NCI-H1436 (cell line): ENCODE measurements at regions not wholly inside any gene's neighbourhood (a gene's known extent, or its start where the extent isn't known, plus 50 kb on each side); places are given as distances from the start of the nearest gene placed in this dataset.
"Not testable (repeated sequence)": the region's sequence is repeated elsewhere in the genome, so short reads cannot be mapped to it uniquely, and the experiment has no call there.

Experiments
- DNase-seq: peaks from one replicate; lab custom pipeline; 2025; lab: John Stamatoyannopoulos, UW

DNA sequence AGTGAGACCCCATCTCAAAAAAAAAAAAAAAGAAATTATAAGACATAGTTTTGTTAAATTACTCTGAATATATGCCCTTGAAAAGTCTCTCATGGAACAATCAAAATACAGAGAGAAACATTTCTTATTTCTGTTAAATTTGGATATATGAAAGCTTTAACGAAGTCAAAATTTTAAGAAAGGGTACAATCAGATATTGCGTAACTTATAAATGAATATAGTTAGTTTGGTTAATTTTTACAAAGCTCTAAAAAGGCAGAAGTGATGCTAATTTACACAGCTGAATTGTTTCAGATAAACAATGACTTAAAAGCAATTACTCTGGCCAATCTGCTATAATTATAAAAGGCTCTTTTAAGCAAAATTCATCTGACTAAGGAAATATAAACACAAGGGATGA is 611.6 kb upstream of the CCDC179 start:
- no peak for DNase-seq

DNA sequence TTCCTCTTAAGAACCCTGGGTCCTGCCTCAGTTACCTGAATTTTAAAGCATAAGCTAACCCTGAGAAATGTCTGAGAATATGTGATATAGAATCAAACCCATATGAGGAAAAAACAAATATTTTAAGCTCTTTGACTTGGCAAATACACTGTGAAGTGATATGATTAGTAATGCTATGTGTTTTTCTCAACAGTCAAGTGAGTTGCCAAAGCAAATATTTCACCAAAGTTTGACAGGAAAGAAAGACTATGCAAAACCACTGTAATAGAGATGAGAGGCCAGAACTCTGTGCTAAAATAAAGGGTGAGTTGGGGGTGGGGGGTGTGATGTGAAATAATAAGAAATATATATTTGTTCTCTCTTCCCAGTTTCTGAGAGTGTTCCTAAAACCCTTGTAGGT is 613.5 kb upstream of the CCDC179 start:
- DNase-seq = no peak

DNA sequence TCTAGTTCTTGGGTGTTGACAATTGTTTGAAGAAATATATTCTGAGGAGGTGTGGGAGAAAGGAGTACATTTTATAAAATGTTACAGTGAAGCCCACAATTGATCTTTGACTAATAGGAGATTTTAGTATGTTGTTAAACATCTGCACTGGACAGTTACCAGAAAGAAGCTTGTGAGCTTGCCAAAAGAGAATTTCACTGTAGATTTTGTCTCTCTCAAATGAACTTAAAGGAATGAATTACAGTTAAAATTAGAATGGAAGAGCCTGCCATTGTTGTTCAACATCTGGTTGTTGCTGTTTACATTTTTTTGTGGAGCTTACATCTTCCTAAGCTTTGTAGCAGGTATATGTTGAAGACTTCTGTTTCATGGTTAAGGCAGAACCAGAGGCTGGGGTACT is 620.5 kb upstream of the CCDC179 start:
- no peak for DNase-seq

GRCh38 chr11:23484146-23484545 is 623.9 kb upstream of the CCDC179 start:
- not testable (repeated sequence) for DNase-seq

DNA sequence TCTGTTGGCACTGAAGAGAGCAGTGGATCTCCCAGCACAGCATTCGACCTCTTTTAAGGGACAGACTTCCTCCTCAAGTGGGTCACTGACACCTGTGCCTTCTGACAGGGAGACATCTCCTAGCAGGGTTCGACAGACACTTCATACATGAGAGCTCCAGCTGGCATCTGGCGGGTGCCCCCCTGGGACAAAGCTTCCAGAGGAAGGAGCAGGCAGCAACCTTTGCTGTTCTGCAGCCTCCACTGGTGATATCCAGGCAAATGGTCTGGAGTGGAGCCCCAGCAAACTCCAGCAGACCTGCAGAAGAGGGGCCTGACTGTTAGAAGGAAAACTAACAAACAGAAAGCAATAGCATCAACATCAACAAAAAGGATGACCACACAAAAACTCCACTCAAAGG is 624.3 kb upstream of the CCDC179 start:
- not testable (repeated sequence) for DNase-seq

- DNase-seq = no peak
These were observed 630.4 kb upstream of the CCDC179 start for GRCh38 chr11:23490557-23491235.

DNA sequence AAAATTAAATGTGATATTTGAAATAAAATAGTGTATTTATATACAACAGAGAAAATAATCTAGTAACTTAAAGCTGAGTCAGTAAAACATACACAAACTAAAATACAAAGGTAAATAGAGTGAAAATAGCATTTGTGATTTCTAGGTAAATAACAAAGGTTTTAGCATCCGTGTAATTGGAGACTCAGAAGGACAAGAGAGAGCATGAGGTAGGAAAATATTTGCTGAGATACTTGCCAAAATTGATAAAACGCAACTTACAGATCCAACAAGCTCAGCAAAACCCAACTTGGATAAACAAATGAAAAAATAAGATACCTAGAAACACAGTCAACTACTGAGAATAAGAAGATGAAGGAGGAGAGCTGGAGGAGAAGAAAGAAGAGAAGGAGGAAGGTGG is 634.7 kb upstream of the CCDC179 start:
- DNase-seq = no peak

DNA sequence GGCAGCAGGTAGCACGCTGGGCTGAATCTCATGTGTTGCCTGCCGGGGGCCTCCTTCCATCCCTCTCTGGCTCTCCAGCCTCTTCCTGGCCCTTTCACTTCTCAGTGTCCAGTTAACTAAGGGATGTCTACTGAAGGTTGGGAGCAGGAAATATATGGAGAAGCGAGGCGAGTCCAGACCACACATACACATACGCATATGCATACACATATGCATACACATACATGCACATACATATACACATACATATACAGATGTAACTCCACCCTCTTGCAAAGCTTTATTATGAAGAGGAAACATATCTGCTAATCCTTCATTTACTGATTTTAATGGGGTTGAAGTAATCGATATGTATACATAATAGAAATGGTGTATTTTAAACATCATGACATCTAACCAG is 636.1 kb upstream of the CCDC179 start:
- DNase-seq = no peak

GRCh38 chr11:23497040-23497439 is 636.8 kb upstream of the CCDC179 start:
- no peak for DNase-seq

DNA sequence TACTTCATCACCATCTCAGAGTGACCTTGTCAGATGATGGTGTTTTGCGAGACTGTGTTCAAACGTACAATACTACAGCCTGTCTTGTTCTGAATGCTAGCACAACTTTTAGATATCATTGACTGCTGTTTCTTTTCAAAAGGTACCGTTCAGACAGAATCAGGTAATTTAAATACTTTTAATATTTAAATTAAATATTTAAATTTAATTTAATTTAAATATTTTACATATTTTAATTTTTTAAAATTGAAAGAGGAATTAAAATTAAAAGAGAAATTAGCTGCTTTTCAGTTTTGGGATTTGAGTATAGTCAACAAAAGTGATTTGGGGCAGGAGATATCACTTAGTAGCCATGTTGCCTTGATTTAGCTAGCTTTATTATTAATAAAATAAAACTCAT is 642.1 kb upstream of the CCDC179 start:
- DNase-seq = no peak

DNA sequence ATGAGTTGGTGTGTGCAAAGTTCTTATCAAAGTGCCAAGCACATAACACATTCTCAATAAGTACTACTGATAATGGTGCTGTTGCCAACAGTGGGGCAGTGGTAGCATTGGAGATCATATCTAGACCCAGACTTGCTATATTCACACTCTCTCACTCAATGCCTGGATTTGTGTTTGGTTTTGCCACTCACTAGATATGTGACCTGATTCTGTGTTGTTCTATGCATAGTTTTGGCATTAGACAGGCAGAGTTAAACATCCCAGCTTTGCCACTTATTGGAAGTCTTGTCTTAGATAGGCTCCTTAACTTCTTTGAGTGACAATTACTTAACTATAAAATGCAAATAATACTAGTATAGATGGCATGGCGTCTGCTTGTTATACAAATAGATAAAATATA is 642.6 kb upstream of the CCDC179 start:
- no peak for DNase-seq

DNA sequence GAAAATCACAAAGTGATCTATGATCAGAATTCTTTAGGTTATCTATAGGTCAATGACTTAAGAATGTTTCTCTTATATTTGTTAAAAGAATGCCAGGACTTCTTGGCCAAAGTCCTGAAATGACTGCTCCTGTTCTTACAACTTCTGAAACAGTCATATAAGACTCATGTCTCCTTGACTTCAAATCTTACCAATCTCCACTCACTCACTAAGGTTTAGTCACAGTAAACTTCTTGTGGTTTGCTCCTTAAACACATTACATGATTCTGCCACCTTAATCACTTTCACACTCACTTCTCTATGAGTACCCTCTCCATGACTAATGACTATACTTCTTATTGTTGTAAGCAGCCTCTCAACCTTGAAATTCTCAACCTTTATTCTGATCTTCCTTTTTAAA is 648.7 kb upstream of the CCDC179 start:
- DNase-seq = no peak

DNA sequence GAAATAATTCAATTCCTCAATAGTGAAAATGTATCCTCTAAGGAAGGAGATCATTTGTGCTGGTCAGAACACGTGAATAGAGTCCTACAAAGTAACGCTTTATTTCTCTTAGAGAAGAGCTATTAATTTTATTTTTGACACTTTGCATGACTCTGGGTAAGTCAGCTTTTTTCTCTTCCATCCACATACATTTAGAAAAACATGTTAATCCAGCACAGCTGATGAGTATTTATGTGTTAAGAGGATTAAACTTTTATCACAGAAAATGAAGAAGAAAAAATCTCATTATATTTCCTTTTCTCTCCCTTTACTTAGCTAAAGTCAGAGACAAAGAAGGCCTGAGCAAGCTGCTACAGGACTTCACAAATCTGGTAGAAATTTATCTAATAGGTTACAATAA is 649.5 kb upstream of the CCDC179 start:
- DNase-seq = no peak

DNA sequence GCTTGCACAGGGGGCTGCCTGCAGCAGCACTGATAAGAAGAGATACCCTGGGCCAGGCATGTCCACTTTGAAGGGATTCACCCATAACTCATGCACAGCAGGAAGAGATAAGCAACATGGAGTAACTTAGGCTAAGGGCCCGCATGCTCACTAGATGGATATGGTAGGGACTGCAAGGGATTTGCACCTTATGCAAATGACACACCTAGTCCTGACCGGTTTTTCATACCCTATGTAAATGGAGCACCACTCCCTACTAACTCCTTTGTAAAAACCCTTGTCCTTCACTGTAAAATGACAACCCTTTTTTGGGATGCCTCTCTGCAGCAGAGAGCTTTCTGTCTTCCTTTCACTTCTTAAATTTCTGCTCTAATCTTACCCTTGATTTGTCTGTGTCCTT is 658.9 kb upstream of the CCDC179 start:
- no peak for DNase-seq

DNA sequence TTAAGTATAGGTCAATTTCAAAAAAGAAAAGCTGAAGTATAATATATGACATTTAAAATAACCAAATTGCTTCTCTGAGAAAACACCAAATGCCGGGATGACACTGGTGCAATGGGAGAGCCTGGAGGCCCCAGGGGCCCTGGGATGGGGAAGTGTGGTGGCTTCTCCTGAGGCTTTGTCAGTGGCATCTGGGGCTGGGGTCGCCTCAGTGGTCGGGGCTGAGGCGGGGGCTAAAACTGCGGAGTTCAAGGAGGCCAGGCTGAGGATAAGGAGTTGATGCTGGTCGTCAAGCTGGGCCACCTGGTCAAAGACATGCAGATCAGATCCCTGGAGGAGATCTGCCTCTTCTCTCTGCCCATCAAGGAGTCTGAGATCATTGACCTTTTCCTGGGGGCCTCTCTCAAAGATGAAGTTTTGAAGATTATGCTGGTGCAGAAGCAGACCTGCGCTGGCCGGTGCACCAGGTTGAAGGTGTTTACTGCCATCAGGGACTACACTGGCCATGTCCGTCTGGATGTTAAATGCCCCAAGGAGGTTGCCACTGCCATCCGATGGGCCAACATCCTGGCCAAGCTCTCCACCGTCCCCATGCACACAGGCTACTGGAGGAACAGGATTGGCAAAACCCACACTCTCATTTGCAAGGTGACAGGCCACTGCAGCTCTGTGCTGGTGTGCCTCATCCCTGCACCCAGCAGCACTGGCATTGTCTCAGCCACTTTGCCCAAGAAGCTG is 660.1 kb upstream of the CCDC179 start:
- no peak for DNase-seq

DNA sequence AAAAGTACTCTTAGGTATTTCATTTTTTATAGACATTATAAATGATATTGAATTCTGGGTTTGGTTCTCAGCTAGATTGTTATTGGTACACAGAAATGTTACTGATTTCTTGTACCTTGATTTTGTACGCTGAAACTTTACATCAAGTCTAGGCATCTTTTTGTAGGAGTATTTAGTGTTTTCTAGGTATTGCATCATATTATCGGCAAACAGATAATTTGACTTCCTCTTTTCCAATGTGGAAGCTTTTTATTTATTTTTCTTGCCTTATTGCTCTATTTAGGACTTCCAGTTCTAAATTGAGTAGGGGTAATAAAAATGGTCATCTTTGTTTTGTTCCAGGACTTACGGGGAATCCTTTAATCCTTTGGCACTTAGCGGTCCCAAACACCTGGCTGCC is 676.6 kb upstream of the CCDC179 start:
- no peak for DNase-seq

- DNase-seq = no peak
These were observed 679.3 kb upstream of the CCDC179 start for GRCh38 chr11:23539556-23539955.

DNA sequence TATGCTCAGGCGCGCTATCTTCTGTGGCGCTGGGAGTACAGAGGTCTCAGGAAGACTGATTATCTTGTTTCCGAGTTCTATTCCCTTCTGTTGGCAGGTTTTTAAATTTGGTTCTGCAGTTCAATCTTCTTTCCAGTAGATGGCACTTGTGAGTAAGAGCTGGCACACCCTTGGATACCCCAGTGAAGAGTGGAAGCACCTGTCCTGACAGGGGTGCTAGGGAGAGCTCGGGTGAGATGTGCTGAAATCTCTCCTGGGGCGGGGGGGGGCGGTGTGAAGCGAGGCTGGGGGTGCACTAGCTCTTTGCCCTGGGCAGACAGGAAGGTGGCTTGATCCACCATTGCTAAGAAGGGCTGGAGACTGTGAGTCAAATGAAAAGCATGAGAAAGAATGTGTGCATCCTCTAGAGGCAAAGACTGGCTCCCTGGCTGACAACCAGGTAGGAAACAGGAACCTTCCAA is 679.9 kb upstream of the CCDC179 start:
- DNase-seq = no peak

DNA sequence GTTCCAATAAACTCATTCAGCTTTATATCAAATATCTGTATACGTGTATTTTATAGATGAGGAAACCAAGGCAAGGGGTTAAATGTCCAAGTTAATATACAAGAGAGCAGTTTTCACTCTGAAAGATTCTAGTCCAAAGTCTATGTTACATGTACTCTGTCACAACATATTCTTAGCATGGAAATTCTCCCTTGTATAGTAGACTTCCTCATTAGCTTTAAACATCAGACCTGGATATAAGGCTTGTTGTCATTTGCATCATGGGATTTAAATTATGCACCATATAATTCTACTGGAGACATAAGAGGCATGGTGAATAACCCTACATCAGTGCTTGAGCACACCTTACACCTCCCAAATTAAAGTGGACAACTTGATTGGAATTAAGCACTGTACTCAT is 681.9 kb upstream of the CCDC179 start:
- no peak for DNase-seq

DNA sequence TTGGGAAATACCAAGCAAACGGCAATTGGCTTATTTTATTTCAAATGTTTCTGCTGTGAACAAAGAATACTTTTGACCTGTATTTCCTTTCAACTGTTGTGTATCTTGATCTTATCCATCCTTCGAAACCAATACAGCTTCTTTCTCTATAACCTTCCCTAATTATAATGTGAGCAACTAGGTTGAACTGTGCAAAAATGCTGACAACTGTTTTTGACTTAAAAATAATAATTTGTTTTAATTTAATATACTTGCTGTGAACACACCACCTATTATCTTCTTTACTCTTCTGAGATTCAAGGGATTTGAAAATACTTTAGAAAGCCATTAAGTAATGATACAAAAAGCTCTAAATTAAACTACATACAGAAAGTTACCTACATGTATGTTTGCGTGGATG is 682.5 kb upstream of the CCDC179 start:
- no peak for DNase-seq

DNA sequence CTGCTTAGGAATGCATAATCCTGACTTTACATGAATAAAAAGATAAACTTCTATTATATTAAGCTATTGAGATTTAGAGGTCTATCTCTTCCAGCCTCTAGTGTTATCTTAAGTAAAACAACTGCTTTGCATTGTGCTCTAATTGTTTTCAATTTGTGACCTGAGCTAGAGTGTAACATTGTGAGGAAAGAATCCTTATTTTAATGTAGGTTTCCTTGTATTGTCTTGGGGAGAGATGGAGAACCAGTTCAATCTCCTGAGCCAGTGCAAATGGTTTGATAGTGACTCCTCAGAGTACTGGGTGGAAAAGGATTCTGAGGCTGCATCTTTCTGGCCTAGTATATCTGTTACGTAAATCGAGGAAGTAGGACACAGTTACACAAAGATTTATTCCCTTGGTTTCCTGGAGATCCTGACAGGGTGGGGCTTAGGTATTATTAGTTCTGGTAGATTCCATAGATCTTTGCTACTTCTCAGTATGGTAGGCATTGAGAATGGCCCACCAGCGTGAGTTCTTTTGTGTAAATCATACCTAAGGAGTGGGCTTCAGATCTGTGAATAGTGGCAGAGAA is 683.5 kb upstream of the CCDC179 start:
- DNase-seq = no peak

DNA sequence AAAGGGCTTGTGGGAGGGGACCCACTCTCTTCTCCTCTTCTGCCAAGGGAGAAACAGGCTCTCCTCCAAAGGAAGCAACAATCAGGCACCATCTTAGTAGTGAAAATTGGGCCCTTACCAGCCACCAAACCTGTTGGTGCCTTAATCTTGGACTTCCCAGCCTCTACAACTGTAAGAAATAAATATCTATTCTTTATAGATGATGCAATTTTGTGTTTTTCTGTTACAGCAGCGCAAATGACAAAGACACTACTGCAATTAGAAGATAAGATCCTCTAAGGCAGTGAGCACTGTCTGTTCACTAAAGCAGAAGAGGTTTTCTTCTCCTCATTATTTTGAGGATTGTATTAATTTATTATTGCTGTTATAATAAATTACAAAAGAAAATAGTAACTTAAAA is 691.4 kb upstream of the CCDC179 start:
- no peak for DNase-seq

DNA sequence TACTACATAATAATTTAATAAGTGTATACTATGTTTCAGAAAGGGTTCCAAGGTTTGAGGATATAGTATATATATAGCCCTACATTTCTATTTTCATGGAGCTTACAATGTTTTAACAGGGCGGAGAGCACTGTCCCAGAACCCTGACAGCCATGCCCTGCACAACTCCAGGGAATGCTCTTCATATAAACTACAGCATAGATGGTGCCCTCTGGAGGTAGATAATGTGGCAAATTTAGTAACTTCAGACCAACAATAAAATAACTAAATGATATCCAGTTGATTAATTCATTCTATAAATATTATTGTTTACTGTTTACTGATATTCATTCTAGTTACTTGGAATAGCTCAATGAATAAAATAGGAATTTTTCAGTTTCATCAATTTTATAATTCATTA is 693.7 kb upstream of the CCDC179 start:
- no peak for DNase-seq

GRCh38 chr11:23555085-23555484 is 694.8 kb upstream of the CCDC179 start:
- no peak for DNase-seq
